K562 (cell line): ENCODE measurements at regions not wholly inside any gene's neighbourhood (a gene's known extent, or its start where the extent isn't known, plus 50 kb on each side); places are given as distances from the start of the nearest gene placed in this dataset.

Source experiments
- ARHGAP35 ChIP-seq: fragments of 450-650 bp; IDR thresholded peaks from 2 replicates; pipeline ENCODE4 v1.6.1; 2018; ENCODE audit not compliant: partially characterized antibody
- CTCF ChIP-seq, 3 experiments: IDR thresholded peaks in 2 of 3; conservative IDR thresholded peaks in 1 of 3; 2 replicates each; pipeline ENCODE4 v1.5.1; 2011 to 2012; ENCODE audit warnings: low read length in 3 of 3, mild to moderate bottlenecking in 3 of 3, control low read depth in 2 of 3, improper control_type of control experiment in 1 of 3, inconsistent platforms in 1 of 3, low read depth in 1 of 3, mixed read lengths in 1 of 3, moderate library complexity in 1 of 3; ENCODE audit not compliant: insufficient read depth in 2 of 3
- E2F5 ChIP-seq: sonication (generic); formaldehyde crosslinking; IDR thresholded peaks from 2 replicates; pipeline ENCODE4 v1.8.0; 2022; ENCODE audit warnings: mild to moderate bottlenecking, missing genetic modification reagents
- POLR2AphosphoS5 ChIP-seq: IDR thresholded peaks from 2 replicates; pipeline ENCODE4 v1.6.1; 2011; ENCODE audit warnings: mild to moderate bottlenecking, low read depth, low read length, moderate library complexity; ENCODE audit not compliant: control insufficient read depth, insufficient read depth
- SP2 ChIP-seq: IDR thresholded peaks from 2 replicates; pipeline ENCODE4 v1.6.1; 2011; ENCODE audit warnings: mild to moderate bottlenecking, low read depth, low read length, moderate library complexity; ENCODE audit not compliant: poor library complexity, severe bottlenecking; ENCODE audit errors: extremely low read depth
- TAF1 ChIP-seq: IDR thresholded peaks from 2 replicates; pipeline ENCODE4 v1.6.1; 2011; ENCODE audit warnings: mild to moderate bottlenecking, low read length, moderate library complexity; ENCODE audit not compliant: insufficient read depth, control insufficient read depth, severe bottlenecking; ENCODE audit errors: extremely low read depth
- ZC3H4 ChIP-seq: sonication (generic); formaldehyde crosslinking; IDR thresholded peaks from 2 replicates; pipeline ENCODE4 v1.9.0; 2021; ENCODE audit warnings: missing genetic modification reagents, borderline replicate concordance

GRCh38 chr13:104327211-104327610 is 1261.0 kb upstream of the SLC10A2 start:
- TF ChIP-seq ARHGAP35 (no peak), CTCF (IDR thresholded peaks at IDR 0.05 in 2 of 3, conservative IDR thresholded peaks at IDR 0.05 in 1 of 3; ENCODE audit: insufficient read depth in 2 of 3, low read depth in 1 of 3, low read length in 3 of 3) (no peak), POLR2AphosphoS5 (no peak), TAF1 (no peak), SP2 (no peak), E2F5 (CRISPR knock-in tag) (no peak), ZC3H4 (CRISPR knock-in tag) (no peak)
